Osteocyte (in vitro differentiated cells): ENCODE measurements at regions not wholly inside any gene's neighbourhood (a gene's known extent, or its start where the extent isn't known, plus 50 kb on each side); places are given as distances from the start of the nearest gene placed in this dataset.

Experiments
- DNase-seq: peaks from one replicate; pipeline ENCODE4 v3.0.0; 2021; ENCODE audit warnings: mixed read lengths; ENCODE audit not compliant: unreplicated experiment; ENCODE audit errors: extremely low spot score
- H3K27ac Mint-ChIP-seq: one replicate; pipeline ENCODE4 v1.8.0; 2021; ENCODE audit warnings: mild to moderate bottlenecking, mixed read lengths; ENCODE audit not compliant: unreplicated experiment
- H3K27me3 Mint-ChIP-seq: one replicate; pipeline ENCODE4 v1.8.0; 2021; ENCODE audit warnings: mixed read lengths; ENCODE audit not compliant: unreplicated experiment
- H3K36me3 Mint-ChIP-seq: one replicate; pipeline ENCODE4 v1.8.0; 2021; ENCODE audit warnings: mixed read lengths; ENCODE audit not compliant: unreplicated experiment
- H3K4me1 Mint-ChIP-seq: one replicate; pipeline ENCODE4 v1.8.0; 2021; ENCODE audit warnings: mixed read lengths; ENCODE audit not compliant: unreplicated experiment
- H3K4me3 Mint-ChIP-seq: one replicate; pipeline ENCODE4 v1.8.0; 2021; ENCODE audit warnings: mild to moderate bottlenecking, moderate library complexity, mixed read lengths; ENCODE audit not compliant: unreplicated experiment
- H3K9me3 Mint-ChIP-seq: one replicate; pipeline ENCODE4 v1.8.0; 2021; ENCODE audit warnings: mixed read lengths; ENCODE audit not compliant: unreplicated experiment
- TF ChIP-seq, protein P1 (sequence below): fragments of 200-600 bp; sonication (generic); IDR thresholded peaks from 2 replicates; pipeline ENCODE4 v1.5.0; 2021; ENCODE audit warnings: antibody characterized with exemption, mild to moderate bottlenecking, moderate library complexity

DNA sequence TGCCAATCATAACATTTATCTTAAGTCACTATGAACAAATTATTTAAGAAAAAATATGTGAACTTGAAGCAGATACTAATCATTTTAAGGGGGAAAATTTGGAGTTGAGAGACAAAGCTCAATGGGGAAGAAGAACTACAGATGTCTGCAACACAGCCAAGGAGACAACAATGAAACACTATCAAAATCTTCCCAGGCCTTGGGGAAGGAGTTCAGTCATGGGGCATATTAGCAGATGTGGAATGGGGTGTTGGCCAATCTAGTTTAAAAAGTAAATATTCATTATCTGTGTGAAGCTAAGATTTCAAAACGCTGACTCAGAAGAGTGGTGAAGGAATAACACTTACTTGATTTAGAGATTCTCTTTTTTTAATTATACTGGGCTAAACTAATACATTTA lies 671.6 kb upstream of the ZP4 start:
- no peak for DNase-seq
- TF ChIP-seq, protein P1, sequence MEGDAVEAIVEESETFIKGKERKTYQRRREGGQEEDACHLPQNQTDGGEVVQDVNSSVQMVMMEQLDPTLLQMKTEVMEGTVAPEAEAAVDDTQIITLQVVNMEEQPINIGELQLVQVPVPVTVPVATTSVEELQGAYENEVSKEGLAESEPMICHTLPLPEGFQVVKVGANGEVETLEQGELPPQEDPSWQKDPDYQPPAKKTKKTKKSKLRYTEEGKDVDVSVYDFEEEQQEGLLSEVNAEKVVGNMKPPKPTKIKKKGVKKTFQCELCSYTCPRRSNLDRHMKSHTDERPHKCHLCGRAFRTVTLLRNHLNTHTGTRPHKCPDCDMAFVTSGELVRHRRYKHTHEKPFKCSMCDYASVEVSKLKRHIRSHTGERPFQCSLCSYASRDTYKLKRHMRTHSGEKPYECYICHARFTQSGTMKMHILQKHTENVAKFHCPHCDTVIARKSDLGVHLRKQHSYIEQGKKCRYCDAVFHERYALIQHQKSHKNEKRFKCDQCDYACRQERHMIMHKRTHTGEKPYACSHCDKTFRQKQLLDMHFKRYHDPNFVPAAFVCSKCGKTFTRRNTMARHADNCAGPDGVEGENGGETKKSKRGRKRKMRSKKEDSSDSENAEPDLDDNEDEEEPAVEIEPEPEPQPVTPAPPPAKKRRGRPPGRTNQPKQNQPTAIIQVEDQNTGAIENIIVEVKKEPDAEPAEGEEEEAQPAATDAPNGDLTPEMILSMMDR: no peak
- Mint-ChIP-seq H3K4me3 (no peak overlapping the region), H3K27ac (no peak overlapping the region), H3K27me3 (no peaks in the 10 kb centered on the region), H3K4me1 (peaks cover 6% of the 10 kb centered on the region), H3K9me3 (no peaks in the 10 kb centered on the region), H3K36me3 (no peaks in the 10 kb centered on the region)

DNA sequence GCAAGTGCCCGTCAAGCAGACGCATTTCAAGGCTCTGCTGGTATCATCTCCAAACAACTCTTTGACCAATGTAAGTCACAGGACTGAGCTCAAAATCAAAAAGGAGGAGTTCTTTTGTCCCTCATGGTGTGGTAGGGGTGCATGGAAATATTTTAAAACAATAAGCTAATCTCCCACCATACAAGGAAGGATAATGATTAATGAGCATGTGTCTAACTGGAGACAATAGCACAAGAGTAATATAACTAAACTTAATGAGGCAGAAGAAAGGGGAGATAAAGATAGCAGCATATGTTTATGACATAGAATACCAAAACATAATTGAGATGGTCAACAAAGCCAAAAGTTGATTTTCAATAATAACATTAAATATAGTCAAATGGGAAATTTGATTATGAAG lies 668.0 kb upstream of the ZP4 start:
- no peaks in the 10 kb centered on the region for H3K9me3 Mint-ChIP-seq
- H3K27ac Mint-ChIP-seq: no peak overlapping the region
- H3K36me3 Mint-ChIP-seq: no peaks in the 10 kb centered on the region
- H3K4me3 Mint-ChIP-seq: no peak overlapping the region
- H3K4me1 Mint-ChIP-seq: peaks cover 6% of the 10 kb centered on the region
- no peak for DNase-seq
- no peaks in the 10 kb centered on the region for H3K27me3 Mint-ChIP-seq
- TF ChIP-seq, protein P1: no peak

DNA sequence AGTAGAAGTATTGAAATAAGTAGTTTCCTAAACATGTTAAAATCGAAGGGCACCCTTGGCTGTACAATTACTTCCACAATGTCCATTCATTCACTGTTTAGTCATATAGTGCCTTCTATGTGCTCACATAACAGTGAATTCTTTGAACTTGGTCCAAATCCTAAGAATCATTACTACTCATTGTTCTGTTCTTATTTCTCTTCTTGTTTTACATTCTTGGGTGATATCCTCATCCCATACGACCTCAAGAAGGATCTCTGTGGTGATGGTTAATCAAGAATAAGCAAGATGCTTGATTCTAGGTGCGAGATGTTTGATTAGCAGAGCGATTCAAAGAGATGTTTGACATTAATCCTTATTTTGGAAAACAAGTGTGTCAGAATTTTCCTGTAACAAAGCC lies 667.4 kb upstream of the ZP4 start:
- Mint-ChIP-seq H3K27me3 (no peaks in the 10 kb centered on the region), H3K27ac (no peak overlapping the region), H3K9me3 (no peaks in the 10 kb centered on the region), H3K4me3 (no peak overlapping the region), H3K4me1 (peaks cover 6% of the 10 kb centered on the region), H3K36me3 (no peaks in the 10 kb centered on the region)
- no peak for DNase-seq
- TF ChIP-seq, protein P1: no peak

DNA sequence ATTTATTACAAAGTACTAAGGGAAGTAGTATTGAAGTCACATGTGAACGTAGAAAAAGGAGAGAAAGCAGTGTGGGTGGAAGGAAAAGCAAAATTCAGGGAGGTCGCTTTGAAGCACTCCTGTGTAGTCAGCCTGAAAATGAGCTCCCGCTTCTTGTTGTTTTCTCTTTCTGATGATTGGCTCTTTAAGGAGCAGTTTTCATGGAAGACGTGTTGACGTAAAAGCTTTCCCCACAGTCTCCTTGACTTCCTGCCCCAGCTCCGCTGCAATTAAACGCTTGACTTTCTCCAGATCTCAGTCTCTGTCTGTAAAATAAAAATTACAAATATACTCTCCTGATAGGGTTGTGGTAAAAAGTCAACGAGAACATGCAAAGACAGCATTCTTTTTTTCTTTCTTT lies 661.5 kb upstream of the ZP4 start:
- TF ChIP-seq, protein P1: no peak
- H3K36me3 Mint-ChIP-seq: no peaks in the 10 kb centered on the region
- no peaks in the 10 kb centered on the region for H3K27me3 Mint-ChIP-seq
- no peak overlapping the region for H3K4me3 Mint-ChIP-seq
- no peaks in the 10 kb centered on the region for H3K4me1 Mint-ChIP-seq
- H3K27ac Mint-ChIP-seq: no peak overlapping the region
- DNase-seq: no peak
- H3K9me3 Mint-ChIP-seq: peaks cover 6% of the 10 kb centered on the region

DNA sequence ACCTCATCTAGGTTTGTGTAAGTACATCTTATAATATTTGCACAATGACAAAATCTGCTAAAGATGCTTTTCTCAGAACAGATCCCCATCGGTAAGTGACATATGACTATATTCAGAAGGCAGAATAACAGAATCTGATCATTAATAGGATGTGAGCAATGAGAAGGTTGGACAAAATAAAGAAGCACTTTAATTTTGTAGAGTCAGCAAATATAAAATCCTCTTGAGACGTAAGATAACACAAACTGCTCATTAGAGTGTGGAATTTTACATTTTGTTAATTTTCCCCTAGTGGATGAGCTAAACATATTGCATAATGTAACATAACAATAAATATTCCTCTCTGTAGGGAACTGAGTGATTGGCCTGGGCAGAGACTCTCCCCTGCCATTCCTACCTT lies 658.4 kb upstream of the ZP4 start:
- H3K27me3 Mint-ChIP-seq: no peaks in the 10 kb centered on the region
- H3K9me3 Mint-ChIP-seq: peaks cover 6% of the 10 kb centered on the region
- H3K36me3 Mint-ChIP-seq: no peaks in the 10 kb centered on the region
- no peak overlapping the region for H3K27ac Mint-ChIP-seq
- TF ChIP-seq, protein P1: no peak
- H3K4me3 Mint-ChIP-seq: no peak overlapping the region
- no peak for DNase-seq
- H3K4me1 Mint-ChIP-seq: no peaks in the 10 kb centered on the region
